Mesenchymal stem cell (in vitro differentiated cells and primary cell): ENCODE measurements at regions not wholly inside any gene's neighbourhood (a gene's known extent, or its start where the extent isn't known, plus 50 kb on each side); places are given as distances from the start of the nearest gene placed in this dataset.
"Not testable (repeated sequence)": the region's sequence is repeated elsewhere in the genome, so short reads cannot be mapped to it uniquely, and the experiment has no call there.

Experiments
- DNase-seq: peaks from one replicate; pipeline ENCODE4 v3.0.0-alpha.2; 2013
- H2AFZ ChIP-seq: one replicate; pipeline ENCODE4 v1.6.1; 2013; ENCODE audit warnings: low read depth, mild to moderate bottlenecking, control low read depth, inconsistent platforms, low read length, moderate library complexity
- H2AK5ac ChIP-seq: 2 replicates; pipeline ENCODE4 v1.6.1; 2013; ENCODE audit warnings: low read length, moderate library complexity, mild to moderate bottlenecking, inconsistent platforms; ENCODE audit not compliant: severe bottlenecking
- H2BK120ac ChIP-seq: one replicate; pipeline ENCODE4 v1.6.1; 2013; ENCODE audit warnings: low read depth, mild to moderate bottlenecking, inconsistent platforms, low read length, moderate library complexity
- H2BK12ac ChIP-seq, 2 experiments: one replicate each; pipeline ENCODE4 v1.6.1; 2013; ENCODE audit warnings: inconsistent platforms in 2 of 2, low read length in 2 of 2, mild to moderate bottlenecking in 2 of 2, moderate library complexity in 2 of 2, control low read depth in 1 of 2
- H2BK15ac ChIP-seq: one replicate; pipeline ENCODE4 v1.6.1; 2013; ENCODE audit warnings: mild to moderate bottlenecking, low read depth, inconsistent platforms; ENCODE audit not compliant: poor library complexity, severe bottlenecking
- H2BK5ac ChIP-seq: 2 replicates; pipeline ENCODE4 v1.6.1; 2013; ENCODE audit warnings: low read depth, mild to moderate bottlenecking, low read length, control low read depth, inconsistent platforms; ENCODE audit not compliant: poor library complexity, severe bottlenecking
- H3K14ac ChIP-seq, 2 experiments: one replicate each; pipeline ENCODE4 v1.6.1; 2013; ENCODE audit warnings: inconsistent platforms in 2 of 2, low read length in 2 of 2, control low read depth in 1 of 2, mild to moderate bottlenecking in 1 of 2, moderate library complexity in 1 of 2
- H3K18ac ChIP-seq, 2 experiments: one replicate each; pipeline ENCODE4 v1.6.1; 2013; ENCODE audit warnings: inconsistent platforms in 2 of 2, low read length in 2 of 2, control low read depth in 1 of 2, low read depth in 1 of 2, mild to moderate bottlenecking in 1 of 2
- H3K23ac ChIP-seq, 2 experiments: one replicate each; pipeline ENCODE4 v1.6.1; 2013; ENCODE audit warnings: inconsistent platforms in 2 of 2, low read length in 2 of 2, mild to moderate bottlenecking in 2 of 2, moderate library complexity in 2 of 2, control low read depth in 1 of 2
- H3K27ac ChIP-seq: 2 replicates; pipeline ENCODE4 v1.5.1; 2013; ENCODE audit warnings: mild to moderate bottlenecking, moderate library complexity, low read length, control low read depth, inconsistent platforms; ENCODE audit not compliant: poor library complexity, severe bottlenecking
- H3K27me3 ChIP-seq, 2 experiments: 2 replicates each; pipeline versions ENCODE4 v1.6.1 to v1.7.0; 2013; ENCODE audit warnings: low read length in 2 of 2, mild to moderate bottlenecking in 2 of 2, moderate library complexity in 2 of 2, control low read depth in 1 of 2, inconsistent platforms in 1 of 2; ENCODE audit not compliant: control insufficient read depth in 1 of 2, insufficient read depth in 1 of 2
- H3K36me3 ChIP-seq, 2 experiments: 2 replicates each; pipeline versions ENCODE4 v1.6.1 to v1.7.0; 2013; ENCODE audit warnings: low read length in 2 of 2, control low read depth in 1 of 2, inconsistent platforms in 1 of 2, low read depth in 1 of 2, mild to moderate bottlenecking in 1 of 2; ENCODE audit not compliant: insufficient read depth in 2 of 2, control insufficient read depth in 1 of 2
- H3K4ac ChIP-seq, 2 experiments: one replicate each; pipeline ENCODE4 v1.6.1; 2013; ENCODE audit warnings: inconsistent platforms in 2 of 2, low read length in 2 of 2, mild to moderate bottlenecking in 2 of 2, moderate library complexity in 2 of 2, control low read depth in 1 of 2, low read depth in 1 of 2
- H3K4me1 ChIP-seq: 2 replicates; pipeline ENCODE4 v1.6.1; 2013; ENCODE audit warnings: low read depth, low read length, control low read depth; ENCODE audit not compliant: control insufficient read depth, insufficient read depth
- H3K4me2 ChIP-seq: 2 replicates; pipeline ENCODE4 v1.6.1; 2013; ENCODE audit warnings: low read length, mild to moderate bottlenecking, inconsistent platforms; ENCODE audit not compliant: poor library complexity, severe bottlenecking
- H3K4me3 ChIP-seq, 2 experiments: 2 replicates each; pipeline versions ENCODE4 v1.5.1 to v1.7.0; 2013; ENCODE audit warnings: low read length in 2 of 2, mild to moderate bottlenecking in 2 of 2, control low read depth in 1 of 2, low read depth in 1 of 2; ENCODE audit not compliant: insufficient read depth in 1 of 2
- H3K79me1 ChIP-seq: replicated peaks from 2 replicates; pipeline ENCODE4 v1.6.1; 2013; ENCODE audit warnings: mild to moderate bottlenecking, control low read depth, low read length, inconsistent platforms; ENCODE audit not compliant: poor library complexity, severe bottlenecking
- H3K9ac ChIP-seq: 2 replicates; pipeline ENCODE4 v1.7.0; 2013; ENCODE audit warnings: mild to moderate bottlenecking, low read length, moderate library complexity
- H3K9me3 ChIP-seq: 2 replicates; pipeline ENCODE4 v1.7.0; 2013; ENCODE audit warnings: mild to moderate bottlenecking, low read length; ENCODE audit not compliant: control insufficient read depth
- H4K8ac ChIP-seq: one replicate; pipeline ENCODE4 v1.6.1; 2013; ENCODE audit warnings: inconsistent platforms, mild to moderate bottlenecking, low read length, moderate library complexity
- H4K91ac ChIP-seq: one replicate; pipeline ENCODE4 v1.6.1; 2013; ENCODE audit warnings: mild to moderate bottlenecking, low read length, inconsistent platforms
- WGBS: methylation state at CpG from one replicate; pipeline ENCODE4 v1.1.7; 2013; ENCODE audit warnings: mixed read lengths; 5-methylcytosine and 5-hydroxymethylcytosine counted together

GRCh38 chr2:106285237-106285829, 91.2 kb upstream of the UXS1 start:
- H3K27ac ChIP-seq: no peak overlapping the region
- H2AFZ ChIP-seq: no peak overlapping the region
- H3K27me3 ChIP-seq: peaks cover 18 to 31% of the 10 kb centered on the region in 2 experiments

GRCh38 chr2:106284691-106285202, 90.6 kb upstream of the UXS1 start:
- Histone ChIP-seq H3K9me3 (no peaks in the 10 kb centered on the region), H3K4me2 (no peak overlapping the region), H3K79me1 (no peaks in the 10 kb centered on the region), H2BK120ac (no peak overlapping the region), H3K27me3 (peaks cover 18 to 31% of the 10 kb centered on the region in 2 experiments), H3K9ac (no peak overlapping the region), H2BK5ac (no peak overlapping the region), H3K14ac (no peak overlapping the region), H3K4me3 (no peak overlapping the region), H4K91ac (peak overlapping the region; percentile 28), H4K8ac (no peak overlapping the region), H2AFZ (no peak overlapping the region), H3K27ac (no peak overlapping the region), H2BK15ac (no peak overlapping the region), H3K23ac (no peak overlapping the region), H2BK12ac (no peak overlapping the region), H3K18ac (no peak overlapping the region), H3K36me3 (no peaks in the 10 kb centered on the region), H2AK5ac (no peak overlapping the region), H3K4me1 (no peaks in the 10 kb centered on the region), H3K4ac (no peak overlapping the region)
- 79% methylated on average over 14 of the region's 14 CpGs for WGBS
- no peak for DNase-seq

More at GRCh38 chr2:106285237-106285829, 91.2 kb upstream of the UXS1 start:
- H2BK15ac ChIP-seq: no peak overlapping the region
- H4K91ac ChIP-seq: no peak overlapping the region
- no peaks in the 10 kb centered on the region for H3K36me3 ChIP-seq
- no peak overlapping the region for H2BK12ac ChIP-seq
- no peak overlapping the region for H3K9ac ChIP-seq
- H3K23ac ChIP-seq: no peak overlapping the region
- H3K14ac ChIP-seq: no peak overlapping the region
- no peak overlapping the region for H3K4me3 ChIP-seq
- H3K4me1 ChIP-seq: no peaks in the 10 kb centered on the region
- WGBS: 83% methylated on average over 3 of the region's 3 CpGs
- H3K4ac ChIP-seq: no peak overlapping the region
- H4K8ac ChIP-seq: no peak overlapping the region
- no peak overlapping the region for H2BK120ac ChIP-seq
- no peak overlapping the region for H2AK5ac ChIP-seq
- no peaks in the 10 kb centered on the region for H3K79me1 ChIP-seq
- no peaks in the 10 kb centered on the region for H3K9me3 ChIP-seq
- DNase-seq: no peak
- H2BK5ac ChIP-seq: no peak overlapping the region
- H3K18ac ChIP-seq: no peak overlapping the region
- no peak overlapping the region for H3K4me2 ChIP-seq

- WGBS: 86% methylated on average over 5 of the region's 5 CpGs
- Histone ChIP-seq H2BK12ac (no peak overlapping the region), H4K91ac (no peak overlapping the region), H2BK15ac (no peak overlapping the region), H2BK5ac (no peak overlapping the region), H3K36me3 (no peaks in the 10 kb centered on the region), H2AK5ac (no peak overlapping the region), H3K23ac (no peak overlapping the region), H3K27ac (no peak overlapping the region), H3K4ac (no peak overlapping the region), H3K4me3 (no peak overlapping the region), H3K14ac (no peak overlapping the region), H3K9ac (no peak overlapping the region), H3K4me2 (no peak overlapping the region), H3K79me1 (no peaks in the 10 kb centered on the region), H4K8ac (no peak overlapping the region), H3K18ac (no peak overlapping the region), H3K9me3 (no peaks in the 10 kb centered on the region), H3K27me3 (peaks cover 18 to 31% of the 10 kb centered on the region in 2 experiments), H3K4me1 (no peaks in the 10 kb centered on the region), H2BK120ac (no peak overlapping the region), H2AFZ (no peak overlapping the region)
- DNase-seq: no peak
Measured at GRCh38 chr2:106284255-106284654, 90.2 kb upstream of the UXS1 start.

- H3K36me3 ChIP-seq, H2BK120ac ChIP-seq, H3K4me3 ChIP-seq, DNase-seq, H3K4ac ChIP-seq, H3K4me2 ChIP-seq, H3K79me1 ChIP-seq, H4K8ac ChIP-seq, H2BK15ac ChIP-seq, H2BK12ac ChIP-seq, H3K18ac ChIP-seq, H2AK5ac ChIP-seq, H3K9me3 ChIP-seq, H3K23ac ChIP-seq, H4K91ac ChIP-seq, H2BK5ac ChIP-seq, H3K9ac ChIP-seq, H2AFZ ChIP-seq, H3K4me1 ChIP-seq, H3K27ac ChIP-seq, H3K14ac ChIP-seq: not testable (repeated sequence)
- H3K27me3 ChIP-seq: peaks cover 18 to 31% of the 10 kb centered on the region in 2 experiments
- 62% methylated on average over 9 of the region's 9 CpGs for WGBS
Measured at GRCh38 chr2:106283228-106284152, 89.4 kb upstream of the UXS1 start.
